Medulla oblongata (tissue), 1 donor: ENCODE measurements at regions not wholly inside any gene's neighbourhood (a gene's known extent, or its start where the extent isn't known, plus 50 kb on each side); places are given as distances from the start of the nearest gene placed in this dataset.

Experiments
- DNase-seq: peaks from one replicate; pipeline ENCODE4 v3.0.0-alpha.2; 2015; ENCODE audit errors: extremely low spot score

GRCh38 chr10:108436096-108436495 lies 1271.6 kb upstream of the SORCS1 start:
- DNase-seq, result no peak

GRCh38 chr10:108434559-108435252 lies 1270.2 kb upstream of the SORCS1 start:
- DNase-seq, result peak; percentile 7

- DNase-seq, result no peak
Measured at GRCh38 chr10:108427146-108427545, 1262.6 kb upstream of the SORCS1 start.

GRCh38 chr10:108425283-108425964 lies 1260.9 kb upstream of the SORCS1 start:
- DNase-seq, result no peak

- DNase-seq, result no peak
Measured at GRCh38 chr10:108424656-108425055, 1260.2 kb upstream of the SORCS1 start.

- no peak for DNase-seq
Measured at GRCh38 chr10:108422286-108422685, 1257.8 kb upstream of the SORCS1 start.

GRCh38 chr10:108421266-108421665 lies 1256.8 kb upstream of the SORCS1 start:
- DNase-seq, result no peak

- DNase-seq, result no peak
Measured at GRCh38 chr10:108413954-108414353, 1249.4 kb upstream of the SORCS1 start.

GRCh38 chr10:108412323-108412722 lies 1247.8 kb upstream of the SORCS1 start:
- DNase-seq, result no peak

GRCh38 chr10:108411894-108412293 lies 1247.4 kb upstream of the SORCS1 start:
- no peak for DNase-seq

GRCh38 chr10:108411206-108411605 lies 1246.7 kb upstream of the SORCS1 start:
- DNase-seq, result no peak

GRCh38 chr10:108410236-108410635 lies 1245.7 kb upstream of the SORCS1 start:
- no peak for DNase-seq

GRCh38 chr10:108409306-108409705 lies 1244.8 kb upstream of the SORCS1 start:
- DNase-seq, result no peak

- DNase-seq, result no peak
Measured at GRCh38 chr10:108404155-108404554, 1239.6 kb upstream of the SORCS1 start.

- no peak for DNase-seq
Measured at GRCh38 chr10:108399465-108399864, 1235.0 kb upstream of the SORCS1 start.

GRCh38 chr10:108393089-108393488 lies 1228.6 kb upstream of the SORCS1 start:
- DNase-seq, result no peak

- no peak for DNase-seq
Measured at GRCh38 chr10:108392286-108392685, 1227.8 kb upstream of the SORCS1 start.

GRCh38 chr10:108388706-108389105 lies 1224.2 kb upstream of the SORCS1 start:
- DNase-seq, result peak; percentile 73

GRCh38 chr10:108385963-108386362 lies 1221.5 kb upstream of the SORCS1 start:
- no peak for DNase-seq

- DNase-seq, result no peak
Measured at GRCh38 chr10:108384378-108384777, 1219.9 kb upstream of the SORCS1 start.

- no peak for DNase-seq
Measured at GRCh38 chr10:108378779-108379178, 1214.3 kb upstream of the SORCS1 start.

GRCh38 chr10:108375691-108376090 lies 1211.2 kb upstream of the SORCS1 start:
- no peak for DNase-seq

GRCh38 chr10:108374991-108375390 lies 1210.5 kb upstream of the SORCS1 start:
- DNase-seq, result no peak
